K562 (cell line): ENCODE measurements at regions not wholly inside any gene's neighbourhood (a gene's known extent, or its start where the extent isn't known, plus 50 kb on each side); places are given as distances from the start of the nearest gene placed in this dataset.

ENCODE experiments used
- ATAC-seq: fragments of 200-7000 bp; cut with Tn5 transposase; 3 replicates; pipeline ENCODE4 v1.9.1; 2020; ENCODE audit warnings: moderate library complexity
- BruUV-seq: library from RNA; stranded (reverse); fragments of 400-500 nt; replicated peaks from 2 replicates; lab custom pipeline; 2021; lab: Mats Ljungman, UMichigan
- CTCF ChIA-PET: fragments of 300-600 bp; formaldehyde crosslinking; extraction: SDS; loops from one replicate; lab custom pipeline; 2021; ENCODE audit warnings: low intra/inter-chr PET ratio; lab: Yijun Ruan, JAX
- POLR2A ChIA-PET: fragments of 300-600, 350-650 bp; sonication (Branson Sonifier 250); formaldehyde crosslinking; extraction: SDS; loops from one replicate; lab custom pipeline; 2021; ENCODE audit warnings: antibody characterized with exemption, inconsistent platforms; lab: Yijun Ruan, JAX
- DNase-seq, 4 experiments: peaks; one replicate each; pipeline versions ENCODE4 v3.0.0 to v3.0.0-alpha.2; 2011 to 2018; ENCODE audit warnings: low spot score in 3 of 4, mixed read lengths in 3 of 4; ENCODE audit errors: extremely low read depth in 1 of 4
- FAIRE-seq: peaks from 2 replicates; lab custom pipeline; 2011; peaks lifted over from hg19 to GRCh38; lab: Jason Lieb, UNC
- H2AFZ ChIP-seq: 2 replicates; pipeline ENCODE4 v1.6.0; 2011; ENCODE audit warnings: low read depth, low read length, control low read depth, inconsistent platforms
- H3K27ac ChIP-seq: fragments of 200-600 bp; 3 replicates; pipeline ENCODE4 v1.8.0; 2011; ENCODE audit warnings: low read depth, mild to moderate bottlenecking, control low read depth, inconsistent platforms, low read length, moderate library complexity, mixed read lengths; ENCODE audit errors: extremely low read depth
- H3K27me3 ChIP-seq, 2 experiments: fragments of 300-600 bp in 1 of 2; 2 replicates in 1 of 2; 3 replicates in 1 of 2; pipeline versions ENCODE4 v1.6.0 to v1.8.0; 2011; ENCODE audit warnings: inconsistent platforms in 2 of 2, low read length in 2 of 2, mild to moderate bottlenecking in 1 of 2, mixed read lengths in 1 of 2, moderate library complexity in 1 of 2; ENCODE audit not compliant: control insufficient read depth in 2 of 2, insufficient read depth in 2 of 2
- H3K36me3 ChIP-seq: fragments of 300-600 bp; 3 replicates; pipeline ENCODE4 v1.8.0; 2011; ENCODE audit warnings: mild to moderate bottlenecking, low read length, inconsistent platforms; ENCODE audit not compliant: control insufficient read depth, insufficient read depth
- H3K4me1 ChIP-seq, 2 experiments: fragments of 200-600 bp in 1 of 2; replicated peaks in 1 of 2; 2 replicates in 1 of 2; 3 replicates in 1 of 2; pipeline versions ENCODE4 v1.5.1 to v1.8.0; 2011; ENCODE audit warnings: inconsistent platforms in 2 of 2, low read length in 2 of 2, mild to moderate bottlenecking in 1 of 2, mixed read lengths in 1 of 2, moderate library complexity in 1 of 2; ENCODE audit not compliant: control insufficient read depth in 2 of 2, insufficient read depth in 2 of 2
- H3K4me2 ChIP-seq: 2 replicates; pipeline ENCODE4 v1.6.1; 2011; ENCODE audit warnings: low read length, control low read depth, inconsistent platforms, mixed read lengths; ENCODE audit not compliant: insufficient read depth
- H3K4me3 ChIP-seq: fragments of 200-600 bp; sonication (generic), shearing (Covaris generic); 2 replicates; pipeline ENCODE4 v1.5.1; 2016; ENCODE audit warnings: control low read depth, inconsistent platforms
- H3K79me2 ChIP-seq: fragments of 200-600 bp; 3 replicates; pipeline ENCODE4 v1.8.0; 2011; ENCODE audit warnings: low read length, inconsistent platforms; ENCODE audit not compliant: control insufficient read depth, insufficient read depth
- H3K9ac ChIP-seq, 2 experiments: 2 replicates each; pipeline versions ENCODE4 v1.6.0 to v1.6.1; 2011; ENCODE audit warnings: low read depth in 2 of 2, low read length in 2 of 2, control low read depth in 1 of 2, inconsistent platforms in 1 of 2, mild to moderate bottlenecking in 1 of 2, mixed read lengths in 1 of 2; ENCODE audit not compliant: insufficient read depth in 1 of 2
- H3K9me1 ChIP-seq: one replicate; pipeline ENCODE4 v1.6.0; 2011; ENCODE audit warnings: inconsistent platforms, mild to moderate bottlenecking, low read length, moderate library complexity; ENCODE audit not compliant: control insufficient read depth, insufficient read depth
- H3K9me3 ChIP-seq: replicated peaks from 2 replicates; pipeline ENCODE4 v1.5.1; 2011; ENCODE audit warnings: low read depth, low read length, inconsistent platforms; ENCODE audit not compliant: control insufficient read depth, insufficient read depth
- H4K20me1 ChIP-seq: replicated peaks from 2 replicates; pipeline ENCODE4 v1.6.1; 2011; ENCODE audit warnings: low read length, inconsistent platforms, mixed read lengths; ENCODE audit not compliant: control insufficient read depth, insufficient read depth
- CHAMP1 ChIP-seq: fragments of 450-650 bp; IDR thresholded peaks from 2 replicates; pipeline ENCODE4 v1.6.1; 2016; ENCODE audit warnings: mild to moderate bottlenecking
- ESRRB ChIP-seq: fragments of 250-450 bp; sonication (Bioruptor Pico); IDR thresholded peaks from 2 replicates; pipeline ENCODE4 v1.5.0; 2020; ENCODE audit warnings: mild to moderate bottlenecking, moderate library complexity, borderline replicate concordance
- MEIS2 ChIP-seq: fragments of 450-650 bp; IDR thresholded peaks from 2 replicates; pipeline ENCODE4 v1.6.1; 2014; ENCODE audit warnings: mild to moderate bottlenecking; ENCODE audit not compliant: partially characterized antibody
- THRAP3 ChIP-seq: fragments of 450-650 bp; IDR thresholded peaks from 2 replicates; pipeline ENCODE4 v1.6.1; 2016; ENCODE audit warnings: mild to moderate bottlenecking, inconsistent platforms, borderline replicate concordance
- ZBTB40 ChIP-seq, 2 experiments: fragments of 450-650 bp in 1 of 2; sonication (generic) in 1 of 2; formaldehyde crosslinking in 1 of 2; IDR thresholded peaks; 2 replicates each; pipeline versions ENCODE4 v1.7.1 to v1.9.0; 2016 to 2022; ENCODE audit warnings: inconsistent platforms in 1 of 2, mild to moderate bottlenecking in 1 of 2, missing genetic modification reagents in 1 of 2
- ZNF280A ChIP-seq: fragments of 450-650 bp; IDR thresholded peaks from 2 replicates; pipeline ENCODE4 v1.6.1; 2018; ENCODE audit warnings: mild to moderate bottlenecking, low read depth; ENCODE audit not compliant: partially characterized antibody
- WGBS: fragments of 100-300 bp; shearing (Covaris generic); methylation state at CpG from one replicate; pipeline ENCODE4 v1.1.6; 2016; ENCODE audit warnings: low coverage, mixed read lengths; ENCODE audit not compliant: insufficient coverage; ENCODE audit errors: missing lambda C conversion rate; 5-methylcytosine and 5-hydroxymethylcytosine counted together
- in situ Hi-C: fragments of 300-500 bp; cut with MboI; formaldehyde crosslinking; loops from 4 replicates; pipeline ENCODE4 v1.15.0; 2018; ENCODE audit warnings: inconsistent platforms, mixed read lengths
- intact Hi-C: fragments of 100-400 bp; cut with micrococcal nuclease; formaldehyde crosslinking; loops from 2 replicates; pipeline ENCODE4 v1.14.2; 2022

- FAIRE-seq (no peak), DNase-seq (no peak)
- BruUV-seq, result no TSS peak
- WGBS, result 0% methylated on average over 3 of the region's 3 CpGs
- CTCF ChIA-PET, result no interaction called here
- no peak overlapping the region for H3K4me3 ChIP-seq
- H2AFZ ChIP-seq, result no peak overlapping the region
- POLR2A ChIA-PET, result no interaction called here
- H3K9ac ChIP-seq, result no peak overlapping the region
- in situ Hi-C loops, result no loop called here
- H3K9me3 ChIP-seq, result no peaks in the 10 kb centered on the region
- H3K79me2 ChIP-seq, result no peaks in the 10 kb centered on the region
- no peaks in the 10 kb centered on the region for H4K20me1 ChIP-seq
- no peak overlapping the region for H3K27ac ChIP-seq
- H3K27me3 ChIP-seq, result no peaks in the 10 kb centered on the region
- H3K4me1 ChIP-seq, result no peaks in the 10 kb centered on the region
- TF ChIP-seq ZNF280A, result no peak
- no peak for TF ChIP-seq ZBTB40 (IDR thresholded peaks at IDR 0.05)
- TF ChIP-seq ZBTB40 (CRISPR knock-in tag; IDR thresholded peaks at IDR 0.05), result no peak
- no peak for TF ChIP-seq CHAMP1
- TF ChIP-seq THRAP3, result no peak
- no peak for TF ChIP-seq ESRRB (CRISPR knock-in tag)
- no peak for TF ChIP-seq MEIS2
- TF ChIP-seq, all 486 proteins: peak for 0
- Histone ChIP-seq H3K36me3 (no peaks in the 10 kb centered on the region), H3K4me2 (no peak overlapping the region), H3K9me1 (no peaks in the 10 kb centered on the region)
- intact Hi-C loops, result loop anchor here (10.0 kb wide), 1 partner anchor 1685 kb away; no protein-coding TSS in a partner anchor
- no peak for ATAC-seq
Measured at GRCh38 chr4:59630235-59630634, 1569.9 kb upstream of the ADGRL3 start.
